GM19035 (cell line): ENCODE measurements at regions not wholly inside any gene's neighbourhood (a gene's known extent, or its start where the extent isn't known, plus 50 kb on each side); places are given as distances from the start of the nearest gene placed in this dataset.

Experiments used
- ATAC-seq: cut with Tn5 transposase; IDR thresholded peaks from one replicate; pipeline ENCODE4 v1.9.1; 2021; ENCODE audit not compliant: unreplicated experiment

- ATAC-seq: no peak
These were observed 491.8 kb upstream of the GHITM start for GRCh38 chr10:83647526-83647925.

GRCh38 chr10:83648201-83648600 lies 491.1 kb upstream of the GHITM start:
- no peak for ATAC-seq

- ATAC-seq: no peak
These were observed 489.8 kb upstream of the GHITM start for GRCh38 chr10:83649471-83649870.

GRCh38 chr10:83654689-83655088 lies 484.6 kb upstream of the GHITM start:
- no peak for ATAC-seq

GRCh38 chr10:83656924-83657323 lies 482.4 kb upstream of the GHITM start:
- no peak for ATAC-seq

- no peak for ATAC-seq
These were observed 481.8 kb upstream of the GHITM start for GRCh38 chr10:83657487-83657886.

GRCh38 chr10:83663918-83664317 lies 475.4 kb upstream of the GHITM start:
- ATAC-seq: no peak

GRCh38 chr10:83666762-83667161 lies 472.5 kb upstream of the GHITM start:
- no peak for ATAC-seq

- ATAC-seq: no peak
These were observed 471.7 kb upstream of the GHITM start for GRCh38 chr10:83667594-83667993.

GRCh38 chr10:83673316-83673715 lies 466.0 kb upstream of the GHITM start:
- ATAC-seq: no peak

GRCh38 chr10:83677795-83678194 lies 461.5 kb upstream of the GHITM start:
- ATAC-seq: no peak

- ATAC-seq: peak; percentile 24
These were observed 460.5 kb upstream of the GHITM start for GRCh38 chr10:83678850-83679249.

- ATAC-seq: peak; percentile 98
These were observed 458.8 kb upstream of the GHITM start for GRCh38 chr10:83680470-83680891.

GRCh38 chr10:83682414-83682813 lies 456.9 kb upstream of the GHITM start:
- ATAC-seq: no peak

- no peak for ATAC-seq
These were observed 453.9 kb upstream of the GHITM start for GRCh38 chr10:83685458-83685857.

GRCh38 chr10:83691791-83692596 lies 447.3 kb upstream of the GHITM start:
- no peak for ATAC-seq

- ATAC-seq: no peak
These were observed 440.4 kb upstream of the GHITM start for GRCh38 chr10:83698899-83699298.

- no peak for ATAC-seq
These were observed 437.5 kb upstream of the GHITM start for GRCh38 chr10:83701799-83702198.

- no peak for ATAC-seq
These were observed 436.6 kb upstream of the GHITM start for GRCh38 chr10:83702731-83703130.

- ATAC-seq: no peak
These were observed 433.2 kb upstream of the GHITM start for GRCh38 chr10:83706120-83706519.

- no peak for ATAC-seq
These were observed 432.2 kb upstream of the GHITM start for GRCh38 chr10:83706952-83707582.

GRCh38 chr10:83713423-83713822 lies 425.9 kb upstream of the GHITM start:
- no peak for ATAC-seq

GRCh38 chr10:83723080-83723479 lies 416.2 kb upstream of the GHITM start:
- ATAC-seq: no peak
